SK-N-MC (cell line): ENCODE measurements at regions not wholly inside any gene's neighbourhood (a gene's known extent, or its start where the extent isn't known, plus 50 kb on each side); places are given as distances from the start of the nearest gene placed in this dataset.

Experiments used
- EZH2 ChIP-seq: fragments of 200-600 bp; sonication (generic); IDR thresholded peaks from one replicate; pipeline ENCODE4 v1.6.1; 2017; ENCODE audit warnings: antibody characterized with exemption
- POLR2AphosphoS5 ChIP-seq: IDR thresholded peaks from 2 replicates; pipeline ENCODE4 v1.6.1; 2012; ENCODE audit warnings: mild to moderate bottlenecking, low read depth, low read length, borderline replicate concordance

DNA sequence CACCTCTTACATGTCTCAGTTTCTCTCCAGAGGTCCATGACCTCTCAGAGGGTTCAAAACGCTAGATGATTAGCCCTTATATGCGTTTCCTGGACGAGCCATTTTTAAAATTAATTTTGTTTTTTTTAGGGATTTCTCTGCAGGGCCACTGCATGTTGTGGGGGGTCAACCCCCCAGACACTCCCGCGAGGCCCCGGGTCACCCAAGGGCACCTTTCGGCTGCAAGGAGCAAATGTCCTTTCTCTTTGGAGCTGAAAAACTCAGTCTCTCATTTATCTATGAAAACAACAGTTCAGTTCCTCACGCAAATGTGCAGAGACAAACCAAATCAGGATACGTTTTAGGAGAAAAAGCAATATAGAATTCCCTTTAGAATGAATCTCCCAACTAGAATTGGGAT lies 944.3 kb upstream of the SEMA6D start:
- TF ChIP-seq POLR2AphosphoS5 (no peak), EZH2 (no peak)
